ENCODE measurements at regions not wholly inside any gene's neighbourhood (a gene's known extent, or its start where the extent isn't known, plus 50 kb on each side); places are given as distances from the start of the nearest gene placed in this dataset.

- H3K4me3 Mint-ChIP-seq = no peak overlapping the region
These were observed 143.1 kb upstream of the GDF10 start for GRCh38 chr10:47156873-47157272.

More at GRCh38 chr10:47156873-47157272, 143.1 kb upstream of the GDF10 start:
- H3K9ac ChIP-seq (ENCODE audit: low read length) = no peak overlapping the region
- peaks cover 3 to 5% (median 4%) of the 10 kb centered on the region in 3 donors for H3K9me3 ChIP-seq (ENCODE audit: control extremely low read depth in 1 of 3, control insufficient read depth in 2 of 3, insufficient read depth in 1 of 3, low read length in 2 of 3)
- H3K4me1 Mint-ChIP-seq = no peaks in the 10 kb centered on the region
- H3K27me3 ChIP-seq (replicated peaks in 1 of 4; ENCODE audit: control extremely low read depth in 1 of 4, control insufficient read depth in 3 of 4, insufficient read depth in 4 of 4, low read length in 3 of 4) = peaks cover 0 to 3% (median 0%) of the 10 kb centered on the region in 4 experiments
- intact Hi-C loops (cut with micrococcal nuclease) = no loop called here
- TF ChIP-seq EZH2 (IDR thresholded peaks at IDR 0.05; ENCODE audit: borderline replicate concordance, insufficient read depth, low read depth, low read length, poor library complexity, severe bottlenecking) (no peak), CTCF (IDR thresholded peaks at IDR 0.05) (no peak)
- 76% methylated on average over 4 of the region's 4 CpGs for WGBS (ENCODE audit: insufficient coverage)
- H4K20me1 ChIP-seq (ENCODE audit: control insufficient read depth, insufficient read depth, low read length, poor library complexity, severe bottlenecking) = no peaks in the 10 kb centered on the region
- no peaks in the 10 kb centered on the region for H3K79me2 ChIP-seq (ENCODE audit: control insufficient read depth, insufficient read depth, low read length)
- ChIA-PET CTCF (interaction anchor here (0.9 kb wide), 1 partner anchor 109 kb away, joined by 3 read pairs; no protein-coding TSS in a partner anchor), POLR2A (no interaction called here)
- H3K36me3 ChIP-seq (replicated peaks in 1 of 2; ENCODE audit: control extremely low read depth in 1 of 2, control insufficient read depth in 1 of 2, extremely low read depth in 1 of 2, insufficient read depth in 2 of 2, low read length in 1 of 2) = no peaks in the 10 kb centered on the region
- H3K9me3 Mint-ChIP-seq (ENCODE audit: insufficient read depth) = peaks cover 9% of the 10 kb centered on the region
- ATAC-seq (ENCODE audit: low read depth) = no peak
- no peak overlapping the region for H3K4me3 ChIP-seq (ENCODE audit: control extremely low read depth in 1 of 5, extremely low read depth in 1 of 5, insufficient read depth in 1 of 5, low read depth in 2 of 5, low read length in 4 of 5)
- no peak overlapping the region for H3K27ac Mint-ChIP-seq
- H3K27me3 Mint-ChIP-seq = peaks cover 35% of the 10 kb centered on the region
- no peak for DNase-seq
- no peak overlapping the region for H3K27ac ChIP-seq (ENCODE audit: low read length in 2 of 2)
- no peak overlapping the region for H3K4me2 ChIP-seq (replicated peaks; ENCODE audit: low read depth, low read length, poor library complexity, severe bottlenecking)
- no peak overlapping the region for H2AFZ ChIP-seq (ENCODE audit: insufficient read depth, low read depth, low read length, poor library complexity, severe bottlenecking)
- H3K4me1 ChIP-seq (ENCODE audit: control insufficient read depth in 2 of 2, insufficient read depth in 2 of 2, low read length in 2 of 2) = no peaks in the 10 kb centered on the region
